NB4 (cell line): ENCODE measurements at regions not wholly inside any gene's neighbourhood (a gene's known extent, or its start where the extent isn't known, plus 50 kb on each side); places are given as distances from the start of the nearest gene placed in this dataset.

Experiments used
- MYC ChIP-seq: IDR thresholded peaks from 2 replicates; pipeline ENCODE4 v1.6.1; 2011; ENCODE audit warnings: low read depth, low read length
- POLR2A ChIP-seq: IDR thresholded peaks from 2 replicates; pipeline ENCODE4 v1.6.1; 2011; ENCODE audit warnings: mild to moderate bottlenecking; ENCODE audit not compliant: insufficient read length; ENCODE audit errors: extremely low read depth
- TF ChIP-seq, protein P1 (sequence below): IDR thresholded peaks from one replicate; pipeline ENCODE4 v1.5.1; 2012; ENCODE audit warnings: low read depth, low read length
- TF ChIP-seq, protein P2 (sequence below): IDR thresholded peaks from 2 replicates; pipeline ENCODE4 v1.6.1; 2011; ENCODE audit warnings: low read depth, low read length

DNA sequence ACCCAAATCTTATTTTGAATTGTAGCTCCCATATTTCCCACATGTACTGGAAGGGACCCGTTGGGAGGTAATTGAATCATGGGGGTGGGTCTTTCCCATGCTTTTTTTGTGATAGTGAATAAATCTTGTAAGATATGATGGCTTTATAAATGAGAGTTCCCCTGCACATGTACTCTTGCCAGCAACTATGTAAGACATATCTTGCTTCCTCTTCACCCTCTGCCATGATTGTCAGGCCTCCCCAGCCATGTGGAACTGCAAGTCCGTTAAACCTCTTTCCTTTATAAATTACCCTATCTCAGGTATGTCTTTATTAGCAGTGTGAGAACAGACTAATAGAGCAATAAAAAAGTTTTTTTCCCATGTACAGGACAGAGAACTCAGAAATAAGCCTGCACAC, 468.4 kb upstream of the SPHKAP start:
- TF ChIP-seq, protein P1, sequence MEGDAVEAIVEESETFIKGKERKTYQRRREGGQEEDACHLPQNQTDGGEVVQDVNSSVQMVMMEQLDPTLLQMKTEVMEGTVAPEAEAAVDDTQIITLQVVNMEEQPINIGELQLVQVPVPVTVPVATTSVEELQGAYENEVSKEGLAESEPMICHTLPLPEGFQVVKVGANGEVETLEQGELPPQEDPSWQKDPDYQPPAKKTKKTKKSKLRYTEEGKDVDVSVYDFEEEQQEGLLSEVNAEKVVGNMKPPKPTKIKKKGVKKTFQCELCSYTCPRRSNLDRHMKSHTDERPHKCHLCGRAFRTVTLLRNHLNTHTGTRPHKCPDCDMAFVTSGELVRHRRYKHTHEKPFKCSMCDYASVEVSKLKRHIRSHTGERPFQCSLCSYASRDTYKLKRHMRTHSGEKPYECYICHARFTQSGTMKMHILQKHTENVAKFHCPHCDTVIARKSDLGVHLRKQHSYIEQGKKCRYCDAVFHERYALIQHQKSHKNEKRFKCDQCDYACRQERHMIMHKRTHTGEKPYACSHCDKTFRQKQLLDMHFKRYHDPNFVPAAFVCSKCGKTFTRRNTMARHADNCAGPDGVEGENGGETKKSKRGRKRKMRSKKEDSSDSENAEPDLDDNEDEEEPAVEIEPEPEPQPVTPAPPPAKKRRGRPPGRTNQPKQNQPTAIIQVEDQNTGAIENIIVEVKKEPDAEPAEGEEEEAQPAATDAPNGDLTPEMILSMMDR, result no peak
- TF ChIP-seq POLR2A (no peak), MYC (no peak)
- TF ChIP-seq, protein P2, sequence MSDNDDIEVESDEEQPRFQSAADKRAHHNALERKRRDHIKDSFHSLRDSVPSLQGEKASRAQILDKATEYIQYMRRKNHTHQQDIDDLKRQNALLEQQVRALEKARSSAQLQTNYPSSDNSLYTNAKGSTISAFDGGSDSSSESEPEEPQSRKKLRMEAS, result no peak
